K562 (cell line): ENCODE measurements at regions not wholly inside any gene's neighbourhood (a gene's known extent, or its start where the extent isn't known, plus 50 kb on each side); places are given as distances from the start of the nearest gene placed in this dataset.
A peak's percentile ranks its signal among the peaks of the same experiment; 100 is the strongest.

ENCODE experiments used
- ARID2 ChIP-seq: fragments of 450-650 bp; IDR thresholded peaks from 2 replicates; pipeline ENCODE4 v1.6.1; 2017; ENCODE audit warnings: antibody characterized with exemption, mild to moderate bottlenecking
- BCL6 ChIP-seq: fragments of 250-450 bp; sonication (Bioruptor Pico); IDR thresholded peaks from 2 replicates; pipeline ENCODE4 v1.4.0; 2020
- CCAR2 ChIP-seq: fragments of 200-400 bp; formaldehyde crosslinking; IDR thresholded peaks from 2 replicates; pipeline ENCODE4 v1.6.1; 2017; ENCODE audit warnings: mild to moderate bottlenecking, low read depth, low read length
- CCNT2 ChIP-seq: IDR thresholded peaks from 2 replicates; pipeline ENCODE4 v1.6.1; 2011; ENCODE audit warnings: borderline replicate concordance, low read depth, mild to moderate bottlenecking, moderate library complexity, mixed read lengths, low read length; ENCODE audit not compliant: insufficient read length; ENCODE audit errors: extremely low read depth
- DEAF1 ChIP-seq: fragments of 450-650 bp; formaldehyde crosslinking; IDR thresholded peaks from 2 replicates; pipeline ENCODE4 v1.4.0; 2020; ENCODE audit warnings: mild to moderate bottlenecking, moderate library complexity
- ELF4 ChIP-seq: fragments of 450-650 bp; formaldehyde crosslinking; IDR thresholded peaks from 2 replicates; pipeline ENCODE4 v1.4.0; 2022; ENCODE audit warnings: missing genetic modification characterization
- HCFC1 ChIP-seq: IDR thresholded peaks from 2 replicates; pipeline ENCODE4 v1.6.1; 2012; ENCODE audit warnings: low read depth, low read length, improper control_type of control experiment
- NFRKB ChIP-seq: fragments of 450-650 bp; IDR thresholded peaks from 2 replicates; pipeline ENCODE4 v1.6.1; 2016; ENCODE audit warnings: low read depth
- PTRF ChIP-seq: fragments of 450-650 bp; IDR thresholded peaks from 2 replicates; pipeline ENCODE4 v1.6.1; 2016; ENCODE audit warnings: mild to moderate bottlenecking, missing genetic modification characterization, missing compliant biosample characterization
- SMAD3 ChIP-seq: fragments of 450-650 bp; formaldehyde crosslinking; conservative IDR thresholded peaks from 2 replicates; pipeline ENCODE4 v1.4.0; 2020; ENCODE audit warnings: mild to moderate bottlenecking
- STAT5A ChIP-seq: IDR thresholded peaks from 2 replicates; pipeline ENCODE4 v1.6.1; 2012; ENCODE audit warnings: low read length, inconsistent platforms, borderline replicate concordance
- TFE3 ChIP-seq: fragments of 450-650 bp; formaldehyde crosslinking; IDR thresholded peaks from 2 replicates; pipeline ENCODE4 v1.4.0; 2020; ENCODE audit warnings: mild to moderate bottlenecking, mixed read lengths
- VEZF1 ChIP-seq: fragments of 200-800 bp; sonication (Bioruptor generic); IDR thresholded peaks from 2 replicates; pipeline ENCODE4 v1.6.1; 2017; ENCODE audit warnings: missing genetic modification characterization, missing compliant biosample characterization
- ZFP1 ChIP-seq: fragments of 450-650 bp; formaldehyde crosslinking; IDR thresholded peaks from 2 replicates; pipeline ENCODE4 v1.4.0; 2020; ENCODE audit warnings: mild to moderate bottlenecking, mixed read lengths
- ZNF518B ChIP-seq: fragments of 250-450 bp; sonication (Bioruptor Pico); IDR thresholded peaks from 2 replicates; pipeline ENCODE4 v1.5.0; 2021; ENCODE audit warnings: mild to moderate bottlenecking, moderate library complexity
- ZNF740 ChIP-seq, 3 experiments: fragments of 200-800 bp in 1 of 3; sonication (Bioruptor generic) in 1 of 3; sonication (generic) in 1 of 3; formaldehyde crosslinking in 1 of 3; IDR thresholded peaks; 2 replicates each; pipeline versions ENCODE4 v1.6.1 to v1.8.0; 2016 to 2022; ENCODE audit warnings: mild to moderate bottlenecking in 2 of 3, missing compliant biosample characterization in 2 of 3, missing genetic modification characterization in 2 of 3, missing genetic modification reagents in 1 of 3
- ZNF79 ChIP-seq: fragments of 250-450 bp; sonication (Bioruptor Pico); IDR thresholded peaks from 2 replicates; pipeline ENCODE4 v1.4.0; 2020; ENCODE audit warnings: low read depth, mild to moderate bottlenecking, moderate library complexity

- TF ChIP-seq CCNT2 (peak; percentile 60), ZNF740 (CRISPR knock-in tag; IDR thresholded peaks at IDR 0.05) (peak; percentile 49; the same call in 1 of the 2 replicates), ZNF740 (tag; IDR thresholded peaks at IDR 0.05) (no peak), ZNF79 (CRISPR knock-in tag) (no peak), ZFP1 (peak; percentile 72), ARID2 (no peak), HCFC1 (peak; percentile 78), PTRF (tag) (no peak), ZNF518B (CRISPR knock-in tag) (no peak), SMAD3 (CRISPR knock-in tag) (no peak), TFE3 (no peak), DEAF1 (CRISPR knock-in tag) (no peak), NFRKB (peak; percentile 95), STAT5A (0 out of 2 replicates have a peak, but pooled peaks have one; percentile 26), ELF4 (no peak), BCL6 (CRISPR knock-in tag) (no peak), CCAR2 (no peak), VEZF1 (CRISPR knock-in tag) (0 out of 2 replicates have a peak, but pooled peaks have one; percentile 13)
These were observed 135.2 kb upstream of the KCTD7 start (continued) for GRCh38 chr7:66493235-66494205.
